PC-3 (cell line): ENCODE measurements at regions not wholly inside any gene's neighbourhood (a gene's known extent, or its start where the extent isn't known, plus 50 kb on each side); places are given as distances from the start of the nearest gene placed in this dataset.

ENCODE experiments used
- ATAC-seq: fragments of 200-7000 bp; cut with Tn5 transposase; 2 replicates; pipeline ENCODE4 v1.9.1; 2020; ENCODE audit warnings: mild to moderate bottlenecking, moderate library complexity
- BruUV-seq: library from RNA; stranded (reverse); fragments of 400-500 nt; replicated peaks from 2 replicates; lab custom pipeline; 2021; lab: Mats Ljungman, UMichigan
- CTCF ChIA-PET: fragments of 300-600 bp; sonication (Branson Sonifier 250); formaldehyde crosslinking; loops from one replicate; lab custom pipeline; 2022; ENCODE audit warnings: antibody characterized with exemption; lab: Charles Lee
- POLR2A ChIA-PET: fragments of 300-600 bp; sonication (Branson Sonifier 250); formaldehyde crosslinking; loops from one replicate; lab custom pipeline; 2022; ENCODE audit warnings: antibody characterized with exemption; ENCODE audit not compliant: unreplicated experiment; lab: Charles Lee
- DNase-seq: peaks from one replicate; pipeline ENCODE4 v3.0.0-alpha.2; 2015
- H2AFZ ChIP-seq: fragments of 300-600 bp; sonication (generic); 2 replicates; pipeline ENCODE4 v1.6.0; 2016; ENCODE audit warnings: antibody characterized with exemption, low read length
- H3F3A ChIP-seq: fragments of 300-600 bp; sonication (generic); one replicate; pipeline ENCODE4 v1.6.0; 2017; ENCODE audit warnings: antibody characterized with exemption, low read length, control low read depth, mild to moderate bottlenecking; ENCODE audit not compliant: unreplicated experiment
- H3K27ac ChIP-seq: fragments of 300-600 bp; sonication (generic); 2 replicates; pipeline ENCODE4 v1.5.1; 2016; ENCODE audit warnings: mild to moderate bottlenecking, low read length
- H3K27me3 ChIP-seq: fragments of 300-600 bp; sonication (generic); 2 replicates; pipeline ENCODE4 v1.6.1; 2016; ENCODE audit warnings: low read length, mixed read lengths
- H3K36me3 ChIP-seq: fragments of 300-600 bp; sonication (generic); 2 replicates; pipeline ENCODE4 v1.6.1; 2016; ENCODE audit warnings: low read depth, mixed run types, low read length, mixed read lengths
- H3K4me1 ChIP-seq: fragments of 300-600 bp; sonication (generic); 2 replicates; pipeline ENCODE4 v1.5.1; 2016; ENCODE audit warnings: low read length; ENCODE audit not compliant: insufficient read depth
- H3K4me2 ChIP-seq: fragments of 300-600 bp; sonication (generic); 2 replicates; pipeline ENCODE4 v1.6.0; 2016; ENCODE audit warnings: low read length
- H3K4me3 ChIP-seq: fragments of 300-600 bp; sonication (generic); 2 replicates; pipeline ENCODE4 v1.5.1; 2016; ENCODE audit warnings: mild to moderate bottlenecking, low read length, mixed read lengths
- H3K79me2 ChIP-seq: fragments of 300-600 bp; sonication (generic); 2 replicates; pipeline ENCODE4 v1.6.1; 2017; ENCODE audit warnings: low read length, mixed read lengths
- H3K9ac ChIP-seq: fragments of 300-600 bp; sonication (generic); 2 replicates; pipeline ENCODE4 v1.6.0; 2016; ENCODE audit warnings: mild to moderate bottlenecking, low read length
- H3K9me2 ChIP-seq: fragments of 300-600 bp; sonication (generic); replicated peaks from 2 replicates; pipeline ENCODE4 v1.6.1; 2016; ENCODE audit warnings: mixed run types, low read length, mixed read lengths
- H3K9me3 ChIP-seq: fragments of 300-600 bp; sonication (generic); 2 replicates; pipeline ENCODE4 v1.6.1; 2016; ENCODE audit warnings: low read length, mixed read lengths
- H4K20me1 ChIP-seq: fragments of 300-600 bp; sonication (generic); 2 replicates; pipeline ENCODE4 v1.6.1; 2016; ENCODE audit warnings: low read length, mixed read lengths
- CTCF ChIP-seq: fragments of 300-600 bp; sonication (generic); conservative IDR thresholded peaks from 2 replicates; pipeline ENCODE4 v1.5.1; 2017; ENCODE audit warnings: antibody characterized with exemption, low read depth, mild to moderate bottlenecking, low read length
- EZH2 ChIP-seq: fragments of 300-600 bp; sonication (generic); IDR thresholded peaks from one replicate; pipeline ENCODE4 v1.6.1; 2017; ENCODE audit warnings: antibody characterized with exemption, mild to moderate bottlenecking, low read length; ENCODE audit not compliant: unreplicated experiment
- EZH2phosphoT487 ChIP-seq: fragments of 300-600 bp; sonication (generic); IDR thresholded peaks from 2 replicates; pipeline ENCODE4 v1.6.1; 2018; ENCODE audit warnings: mild to moderate bottlenecking, antibody characterized with exemption, low read length, borderline replicate concordance
- intact Hi-C: fragments of 100-400 bp; cut with micrococcal nuclease; formaldehyde crosslinking; loops from 2 replicates; pipeline ENCODE4 v1.9.0; 2023

GRCh38 chr20:58583586-58583985 lies 67.5 kb upstream of the STX16 start:
- Histone ChIP-seq H3K4me3 (no peak overlapping the region), H3K27ac (no peak overlapping the region), H4K20me1 (no peaks in the 10 kb centered on the region), H3K4me2 (no peak overlapping the region), H3K36me3 (no peaks in the 10 kb centered on the region), H3K27me3 (no peaks in the 10 kb centered on the region), H3K9ac (no peak overlapping the region), H3K9me3 (no peaks in the 10 kb centered on the region; the same call in 1 of the 2 replicates), H2AFZ (no peak overlapping the region), H3K79me2 (no peaks in the 10 kb centered on the region), H3F3A (no peaks in the 10 kb centered on the region), H3K9me2 (no peaks in the 10 kb centered on the region), H3K4me1 (no peaks in the 10 kb centered on the region)
- intact Hi-C loops = no loop called here
- ATAC-seq (no peak), DNase-seq (no peak)
- BruUV-seq = no TSS peak
- CTCF ChIA-PET = no interaction called here
- POLR2A ChIA-PET = no interaction called here
- TF ChIP-seq EZH2phosphoT487 (no peak), EZH2 (no peak), CTCF (no peak)

DNA sequence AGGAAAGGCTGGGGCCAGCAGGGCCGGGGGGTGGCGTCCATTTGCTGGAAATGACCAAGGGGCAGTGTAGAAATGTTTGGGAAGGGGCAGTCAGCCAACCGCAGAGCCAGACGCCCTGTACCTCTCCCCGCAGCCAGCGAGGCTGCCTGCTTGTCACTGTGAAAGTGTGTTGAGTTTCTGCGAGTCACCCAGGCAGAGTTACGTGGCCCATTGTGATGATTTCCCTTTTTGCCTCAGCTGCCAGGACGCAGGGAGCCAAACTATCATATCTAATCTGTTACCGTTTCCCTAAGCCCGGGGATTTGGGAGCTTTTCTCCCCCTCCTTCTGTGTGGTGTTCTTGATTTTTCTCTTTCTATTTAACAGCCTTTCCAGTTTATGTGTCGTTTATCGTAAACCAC lies 67.9 kb upstream of the STX16 start:
- Histone ChIP-seq H3K9me3 (no peaks in the 10 kb centered on the region; the same call in 1 of the 2 replicates), H3K79me2 (no peaks in the 10 kb centered on the region), H4K20me1 (no peaks in the 10 kb centered on the region), H3K4me3 (no peak overlapping the region), H3K4me1 (no peaks in the 10 kb centered on the region), H3K27ac (no peak overlapping the region), H3K4me2 (no peak overlapping the region), H3K36me3 (no peaks in the 10 kb centered on the region), H3K9ac (no peak overlapping the region), H3F3A (no peaks in the 10 kb centered on the region), H3K27me3 (no peaks in the 10 kb centered on the region), H2AFZ (no peak overlapping the region), H3K9me2 (no peaks in the 10 kb centered on the region)
- intact Hi-C loops = no loop called here
- DNase-seq (peak; percentile 21), ATAC-seq (peak; percentile 18; the same call in 1 of the 2 replicates)
- TF ChIP-seq CTCF (no peak), EZH2phosphoT487 (no peak), EZH2 (no peak)
- ChIA-PET CTCF (no interaction called here), POLR2A (no interaction called here)
- no TSS peak for BruUV-seq

DNA sequence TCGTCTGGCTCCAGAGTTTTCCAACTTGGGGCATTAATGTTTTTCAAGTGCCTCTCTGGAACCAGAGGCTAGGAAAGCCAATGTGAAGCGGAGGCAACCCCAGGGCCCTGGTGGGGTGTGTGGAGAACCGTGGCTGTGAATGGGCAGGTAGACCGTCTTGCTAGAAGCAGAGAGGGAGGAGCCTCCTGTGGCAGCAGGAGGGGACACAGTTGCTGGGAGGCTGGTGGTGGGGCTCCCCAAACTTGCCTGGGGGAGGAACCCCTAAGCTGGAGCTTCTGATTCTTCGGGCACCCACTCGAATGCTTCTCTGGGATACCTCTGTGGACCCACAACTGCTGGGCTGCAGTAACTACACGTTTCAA lies 65.3 kb upstream of the APCDD1L start:
- no peak overlapping the region for H3K4me2 ChIP-seq
- POLR2A ChIA-PET = no interaction called here
- H3K9me2 ChIP-seq = no peaks in the 10 kb centered on the region
- no peak overlapping the region for H2AFZ ChIP-seq
- H3K36me3 ChIP-seq = no peaks in the 10 kb centered on the region
- intact Hi-C loops = no loop called here
- DNase-seq (no peak), ATAC-seq (no peak)
- no peaks in the 10 kb centered on the region; the same call in 1 of the 2 replicates for H3K9me3 ChIP-seq
- H3K4me3 ChIP-seq = no peak overlapping the region
- H3K4me1 ChIP-seq = no peaks in the 10 kb centered on the region
- no peaks in the 10 kb centered on the region for H3K27me3 ChIP-seq
- CTCF ChIA-PET = no interaction called here
- no peaks in the 10 kb centered on the region for H3F3A ChIP-seq
- no peaks in the 10 kb centered on the region for H3K79me2 ChIP-seq
- H4K20me1 ChIP-seq = no peaks in the 10 kb centered on the region
- TF ChIP-seq EZH2phosphoT487 (no peak), CTCF (no peak), EZH2 (no peak)
- H3K27ac ChIP-seq = no peak overlapping the region
- BruUV-seq = no TSS peak
- no peak overlapping the region for H3K9ac ChIP-seq
